ENCODE measurements at regions not wholly inside any gene's neighbourhood (a gene's known extent, or its start where the extent isn't known, plus 50 kb on each side); places are given as distances from the start of the nearest gene placed in this dataset.

DNA sequence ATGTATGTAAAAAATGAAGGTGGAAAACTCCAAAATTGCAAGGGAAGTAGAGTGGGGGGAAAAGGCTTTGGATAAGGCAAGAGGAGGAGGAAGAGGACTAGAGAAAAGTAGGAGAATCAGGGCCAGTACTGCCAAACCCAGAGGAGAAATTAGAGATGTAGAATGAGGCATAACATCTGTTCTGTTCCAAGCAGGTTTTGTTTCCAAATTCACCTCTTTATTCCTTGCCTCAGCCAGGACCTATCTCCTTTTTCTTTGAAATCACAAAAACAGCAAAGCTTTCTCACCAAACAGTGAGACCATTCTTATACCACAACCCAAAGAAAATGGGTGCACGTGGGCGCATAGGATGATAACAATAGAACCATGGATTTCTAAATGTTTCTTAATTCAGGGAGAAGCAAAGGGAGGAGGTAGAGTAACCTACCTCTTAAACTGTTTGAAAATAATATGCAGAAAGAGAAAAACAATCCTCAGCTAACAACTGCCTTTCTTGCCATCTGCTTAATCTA, 383.3 kb upstream of the PKN2 start:
- Histone ChIP-seq H3K9ac (ENCODE audit: low read length in 5 of 5) (no peak overlapping the region), H3K4me3 (ENCODE audit: low read depth in 1 of 5, low read length in 5 of 5) (no peak overlapping the region), H3K9me3 (ENCODE audit: control insufficient read depth in 5 of 5, low read length in 5 of 5) (no peaks in the 10 kb centered on the region), H3K36me3 (ENCODE audit: control insufficient read depth in 5 of 5, insufficient read depth in 5 of 5, low read length in 5 of 5) (no peaks in the 10 kb centered on the region), H3K4me1 (ENCODE audit: control insufficient read depth in 5 of 5, insufficient read depth in 5 of 5, low read length in 5 of 5) (no peaks in the 10 kb centered on the region), H3K27ac (ENCODE audit: low read depth, low read length) (no peak overlapping the region), H3K27me3 (ENCODE audit: control insufficient read depth in 5 of 5, insufficient read depth in 4 of 5, low read length in 5 of 5) (no peaks in the 10 kb centered on the region)

DNA sequence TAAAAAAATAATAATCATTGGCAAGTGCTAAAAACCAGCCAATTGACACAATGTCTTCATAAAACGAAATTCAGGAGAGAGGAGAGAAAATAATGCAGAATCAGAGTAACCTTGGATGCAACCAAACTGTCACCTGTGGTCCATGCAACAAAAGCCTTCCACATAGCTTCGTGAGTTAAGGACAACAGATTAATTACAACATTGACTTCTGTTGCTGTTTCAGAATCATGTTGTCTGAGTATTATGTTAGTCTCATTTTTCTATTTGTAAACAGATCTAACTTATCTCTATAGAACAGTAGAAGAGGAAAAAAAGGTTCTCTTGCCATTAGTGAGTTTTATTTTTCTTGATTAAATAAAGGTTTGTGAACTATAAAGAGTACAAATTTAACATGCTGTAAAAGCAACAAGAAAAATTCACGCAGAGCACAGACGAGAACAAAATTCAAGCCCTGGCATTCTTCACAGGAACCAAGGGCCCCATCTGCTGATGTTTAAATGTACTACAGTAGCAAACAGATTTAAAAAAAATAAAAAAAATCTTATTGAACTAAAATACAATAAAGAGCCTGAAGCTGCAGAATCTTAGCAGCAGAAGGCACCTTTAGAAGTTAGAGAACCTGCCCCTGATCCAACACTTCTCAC, 381.1 kb upstream of the PKN2 start:
- Histone ChIP-seq H3K9me3 (ENCODE audit: control insufficient read depth in 5 of 5, low read length in 5 of 5) (no peaks in the 10 kb centered on the region), H3K27me3 (ENCODE audit: control insufficient read depth in 5 of 5, insufficient read depth in 4 of 5, low read length in 5 of 5) (no peaks in the 10 kb centered on the region), H3K4me1 (ENCODE audit: control insufficient read depth in 5 of 5, insufficient read depth in 5 of 5, low read length in 5 of 5) (no peaks in the 10 kb centered on the region), H3K9ac (ENCODE audit: low read length in 5 of 5) (no peak overlapping the region), H3K36me3 (ENCODE audit: control insufficient read depth in 5 of 5, insufficient read depth in 5 of 5, low read length in 5 of 5) (no peaks in the 10 kb centered on the region), H3K4me3 (ENCODE audit: low read depth in 1 of 5, low read length in 5 of 5) (no peak overlapping the region), H3K27ac (ENCODE audit: low read depth, low read length) (no peak overlapping the region)

DNA sequence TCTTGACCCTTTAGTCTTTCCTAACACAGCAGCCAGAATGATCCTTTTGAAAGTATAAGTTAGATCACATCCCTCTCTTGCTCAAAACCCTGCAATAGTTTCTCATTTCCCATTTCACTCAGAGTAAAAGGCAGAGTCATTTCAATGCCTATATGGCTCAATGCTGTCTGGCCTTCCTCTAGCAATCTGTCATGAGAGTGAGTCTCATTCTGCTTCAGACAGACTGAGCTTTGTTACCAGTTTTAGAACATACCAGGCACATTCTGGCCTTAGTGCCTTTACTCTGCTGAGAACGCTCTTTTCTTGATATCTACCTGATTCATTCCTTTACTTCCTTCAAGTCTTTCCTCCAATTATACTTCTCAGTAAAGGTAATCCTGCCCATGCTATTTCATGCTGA, 372.8 kb upstream of the PKN2 start:
- Histone ChIP-seq H3K9ac (ENCODE audit: low read length in 5 of 5) (no peak overlapping the region), H3K27me3 (ENCODE audit: control insufficient read depth in 5 of 5, insufficient read depth in 4 of 5, low read length in 5 of 5) (no peaks in the 10 kb centered on the region), H3K4me3 (ENCODE audit: low read depth in 1 of 5, low read length in 5 of 5) (no peak overlapping the region), H3K4me1 (ENCODE audit: control insufficient read depth in 5 of 5, insufficient read depth in 5 of 5, low read length in 5 of 5) (no peaks in the 10 kb centered on the region), H3K9me3 (ENCODE audit: control insufficient read depth in 5 of 5, low read length in 5 of 5) (peaks cover 0 to 4% (median 0%) of the 10 kb centered on the region in 5 donors), H3K27ac (ENCODE audit: low read depth, low read length) (no peak overlapping the region), H3K36me3 (ENCODE audit: control insufficient read depth in 5 of 5, insufficient read depth in 5 of 5, low read length in 5 of 5) (no peaks in the 10 kb centered on the region)

DNA sequence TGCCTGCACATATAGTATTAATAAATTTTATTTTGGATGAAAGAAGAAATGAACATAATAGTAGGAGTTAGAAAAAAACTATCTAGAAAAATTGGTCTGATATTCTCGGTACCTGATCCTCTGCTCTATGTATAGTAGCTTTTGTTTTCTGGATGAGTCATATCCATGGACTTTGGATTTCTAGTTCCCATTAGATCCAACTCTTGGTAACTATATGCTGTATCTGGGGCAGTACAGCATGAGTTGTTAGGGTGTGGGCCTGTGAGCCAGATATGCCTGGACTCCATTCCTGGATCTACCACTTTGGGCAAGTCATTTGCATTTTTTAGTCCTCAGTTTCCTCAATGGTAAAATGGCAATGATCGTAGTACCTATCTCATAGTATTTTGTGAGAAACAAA, 372.2 kb upstream of the PKN2 start:
- no peak overlapping the region for H3K27ac ChIP-seq (ENCODE audit: low read depth, low read length)
- no peaks in the 10 kb centered on the region for H3K27me3 ChIP-seq (ENCODE audit: control insufficient read depth in 5 of 5, insufficient read depth in 4 of 5, low read length in 5 of 5)
- H3K9me3 ChIP-seq (ENCODE audit: control insufficient read depth in 5 of 5, low read length in 5 of 5): peaks cover 0 to 4% (median 0%) of the 10 kb centered on the region in 5 donors
- H3K9ac ChIP-seq (ENCODE audit: low read length in 5 of 5): no peak overlapping the region
- H3K4me3 ChIP-seq (ENCODE audit: low read depth in 1 of 5, low read length in 5 of 5): no peak overlapping the region
- no peaks in the 10 kb centered on the region for H3K4me1 ChIP-seq (ENCODE audit: control insufficient read depth in 5 of 5, insufficient read depth in 5 of 5, low read length in 5 of 5)
- no peaks in the 10 kb centered on the region for H3K36me3 ChIP-seq (ENCODE audit: control insufficient read depth in 5 of 5, insufficient read depth in 5 of 5, low read length in 5 of 5)

DNA sequence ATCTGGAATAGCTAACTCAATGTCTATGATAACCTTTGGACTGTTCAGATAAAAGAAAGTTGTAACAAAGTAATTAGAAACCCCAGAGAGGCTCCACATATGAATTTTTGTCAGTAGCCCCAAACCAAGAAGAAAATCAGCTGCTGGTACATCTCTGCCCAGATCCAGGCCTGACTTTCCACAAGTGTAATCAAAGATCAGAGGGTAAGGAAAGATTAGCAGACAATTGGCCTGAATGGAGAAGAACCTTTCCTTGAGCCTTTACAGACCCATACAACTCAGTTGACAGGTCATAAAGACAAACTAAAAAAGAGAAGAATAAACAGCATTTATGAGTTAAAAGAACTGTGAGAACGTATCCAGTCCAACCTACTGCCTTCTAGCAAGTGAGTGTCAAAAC, 366.7 kb upstream of the PKN2 start:
- H3K9ac ChIP-seq (ENCODE audit: low read length in 5 of 5): no peak overlapping the region
- no peak overlapping the region for H3K4me3 ChIP-seq (ENCODE audit: low read depth in 1 of 5, low read length in 5 of 5)
- H3K27ac ChIP-seq (ENCODE audit: low read depth, low read length): no peak overlapping the region
- no peaks in the 10 kb centered on the region for H3K9me3 ChIP-seq (ENCODE audit: control insufficient read depth in 5 of 5, low read length in 5 of 5)
- no peaks in the 10 kb centered on the region for H3K36me3 ChIP-seq (ENCODE audit: control insufficient read depth in 5 of 5, insufficient read depth in 5 of 5, low read length in 5 of 5)
- no peaks in the 10 kb centered on the region for H3K4me1 ChIP-seq (ENCODE audit: control insufficient read depth in 5 of 5, insufficient read depth in 5 of 5, low read length in 5 of 5)
- H3K27me3 ChIP-seq (ENCODE audit: control insufficient read depth in 5 of 5, insufficient read depth in 4 of 5, low read length in 5 of 5): no peaks in the 10 kb centered on the region

DNA sequence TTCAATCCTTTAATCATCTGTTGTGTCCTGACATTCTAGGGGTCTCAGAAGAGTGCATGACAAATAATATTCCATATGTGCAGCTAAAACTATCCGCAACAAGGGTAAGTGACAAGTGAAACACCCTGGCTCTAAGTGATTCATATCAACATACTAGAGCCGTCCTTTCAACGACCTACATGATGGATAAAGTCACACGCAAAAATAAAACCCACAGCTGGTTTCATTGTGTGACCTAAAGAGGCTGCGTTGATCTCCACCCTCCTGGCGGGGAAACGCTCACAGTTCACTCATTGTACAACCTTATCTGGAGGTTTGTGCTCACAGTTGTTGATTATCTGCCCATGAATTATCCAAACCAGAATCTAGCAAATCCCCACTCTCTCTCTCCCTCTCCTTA, 365.3 kb upstream of the PKN2 start:
- Histone ChIP-seq H3K36me3 (ENCODE audit: control insufficient read depth in 5 of 5, insufficient read depth in 5 of 5, low read length in 5 of 5) (no peaks in the 10 kb centered on the region), H3K9ac (ENCODE audit: low read length in 5 of 5) (no peak overlapping the region), H3K27me3 (ENCODE audit: control insufficient read depth in 5 of 5, insufficient read depth in 4 of 5, low read length in 5 of 5) (no peaks in the 10 kb centered on the region), H3K4me3 (ENCODE audit: low read depth in 1 of 5, low read length in 5 of 5) (no peak overlapping the region), H3K9me3 (ENCODE audit: control insufficient read depth in 5 of 5, low read length in 5 of 5) (no peaks in the 10 kb centered on the region), H3K4me1 (ENCODE audit: control insufficient read depth in 5 of 5, insufficient read depth in 5 of 5, low read length in 5 of 5) (no peaks in the 10 kb centered on the region), H3K27ac (ENCODE audit: low read depth, low read length) (no peak overlapping the region)

DNA sequence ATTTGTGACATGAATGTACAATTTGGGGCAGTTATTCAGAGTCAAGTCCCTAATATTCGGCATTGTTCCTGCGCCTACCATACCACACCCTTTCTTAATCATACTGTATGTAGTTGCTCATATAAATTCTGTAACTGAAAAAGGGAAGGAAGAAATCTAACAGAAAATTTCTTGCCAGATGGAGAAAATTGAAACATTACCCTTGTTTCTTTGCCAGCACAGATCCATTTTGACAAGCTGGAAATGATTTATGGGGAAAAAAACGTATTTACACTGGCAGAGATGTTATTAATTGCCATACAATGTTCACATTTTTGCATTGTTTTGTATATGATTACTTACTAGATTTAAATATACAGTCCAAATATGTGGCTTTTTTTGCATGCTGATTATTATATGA, 363.8 kb upstream of the PKN2 start:
- no peaks in the 10 kb centered on the region for H3K9me3 ChIP-seq (ENCODE audit: control insufficient read depth in 5 of 5, low read length in 5 of 5)
- H3K27ac ChIP-seq (ENCODE audit: low read depth, low read length): no peak overlapping the region
- no peak overlapping the region for H3K9ac ChIP-seq (ENCODE audit: low read length in 5 of 5)
- H3K4me3 ChIP-seq (ENCODE audit: low read depth in 1 of 5, low read length in 5 of 5): no peak overlapping the region
- H3K27me3 ChIP-seq (ENCODE audit: control insufficient read depth in 5 of 5, insufficient read depth in 4 of 5, low read length in 5 of 5): no peaks in the 10 kb centered on the region
- no peaks in the 10 kb centered on the region for H3K36me3 ChIP-seq (ENCODE audit: control insufficient read depth in 5 of 5, insufficient read depth in 5 of 5, low read length in 5 of 5)
- H3K4me1 ChIP-seq (ENCODE audit: control insufficient read depth in 5 of 5, insufficient read depth in 5 of 5, low read length in 5 of 5): no peaks in the 10 kb centered on the region

DNA sequence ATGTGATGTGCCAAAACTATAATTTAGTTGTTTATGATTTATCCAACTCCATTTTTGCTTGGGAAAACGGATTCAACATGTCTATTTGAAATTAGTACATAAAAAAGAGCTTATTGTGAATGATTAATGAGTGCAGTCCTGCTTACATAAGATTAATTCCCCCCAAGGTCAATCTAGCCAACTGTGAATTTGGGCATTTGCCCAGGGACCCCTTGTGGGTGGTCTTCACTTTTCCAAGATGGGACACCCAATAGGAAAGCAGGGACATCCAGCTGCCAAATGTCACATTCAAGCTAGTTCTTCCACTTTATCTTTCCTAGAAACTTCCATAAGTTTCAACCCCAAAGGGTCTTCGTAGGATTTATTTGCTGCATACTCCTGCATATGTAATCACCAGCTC, 362.4 kb upstream of the PKN2 start:
- Histone ChIP-seq H3K9me3 (ENCODE audit: control insufficient read depth in 5 of 5, low read length in 5 of 5) (no peaks in the 10 kb centered on the region), H3K4me3 (ENCODE audit: low read depth in 1 of 5, low read length in 5 of 5) (no peak overlapping the region), H3K27ac (ENCODE audit: low read depth, low read length) (no peak overlapping the region), H3K36me3 (ENCODE audit: control insufficient read depth in 5 of 5, insufficient read depth in 5 of 5, low read length in 5 of 5) (no peaks in the 10 kb centered on the region), H3K27me3 (ENCODE audit: control insufficient read depth in 5 of 5, insufficient read depth in 4 of 5, low read length in 5 of 5) (no peaks in the 10 kb centered on the region), H3K9ac (ENCODE audit: low read length in 5 of 5) (no peak overlapping the region), H3K4me1 (ENCODE audit: control insufficient read depth in 5 of 5, insufficient read depth in 5 of 5, low read length in 5 of 5) (no peaks in the 10 kb centered on the region)

DNA sequence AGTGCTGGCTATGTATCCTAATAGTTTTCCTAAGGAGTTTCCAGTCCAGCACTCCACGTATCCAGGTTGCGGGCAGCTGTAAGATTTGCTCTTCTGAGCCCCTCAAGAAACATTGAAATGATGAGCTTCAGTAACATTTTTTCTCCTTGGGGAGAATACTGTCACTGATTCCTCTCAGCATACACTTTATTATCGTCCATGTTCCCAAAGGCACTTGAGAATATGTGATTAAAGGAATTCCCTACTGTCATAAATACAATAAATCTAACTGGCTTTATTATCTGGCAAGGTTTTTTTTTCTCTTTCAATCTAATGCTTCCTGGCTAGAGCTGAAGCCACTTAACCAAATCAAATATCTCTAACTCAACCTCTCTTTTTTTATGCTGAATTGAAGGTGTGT, 359.2 kb upstream of the PKN2 start:
- Histone ChIP-seq H3K36me3 (ENCODE audit: control insufficient read depth in 5 of 5, insufficient read depth in 5 of 5, low read length in 5 of 5) (no peaks in the 10 kb centered on the region), H3K27ac (ENCODE audit: low read depth, low read length) (no peak overlapping the region), H3K27me3 (ENCODE audit: control insufficient read depth in 5 of 5, insufficient read depth in 4 of 5, low read length in 5 of 5) (no peaks in the 10 kb centered on the region), H3K4me3 (ENCODE audit: low read depth in 1 of 5, low read length in 5 of 5) (no peak overlapping the region), H3K4me1 (ENCODE audit: control insufficient read depth in 5 of 5, insufficient read depth in 5 of 5, low read length in 5 of 5) (peaks cover 0 to 4% (median 0%) of the 10 kb centered on the region in 5 donors), H3K9me3 (ENCODE audit: control insufficient read depth in 5 of 5, low read length in 5 of 5) (no peaks in the 10 kb centered on the region), H3K9ac (ENCODE audit: low read length in 5 of 5) (no peak overlapping the region)

DNA sequence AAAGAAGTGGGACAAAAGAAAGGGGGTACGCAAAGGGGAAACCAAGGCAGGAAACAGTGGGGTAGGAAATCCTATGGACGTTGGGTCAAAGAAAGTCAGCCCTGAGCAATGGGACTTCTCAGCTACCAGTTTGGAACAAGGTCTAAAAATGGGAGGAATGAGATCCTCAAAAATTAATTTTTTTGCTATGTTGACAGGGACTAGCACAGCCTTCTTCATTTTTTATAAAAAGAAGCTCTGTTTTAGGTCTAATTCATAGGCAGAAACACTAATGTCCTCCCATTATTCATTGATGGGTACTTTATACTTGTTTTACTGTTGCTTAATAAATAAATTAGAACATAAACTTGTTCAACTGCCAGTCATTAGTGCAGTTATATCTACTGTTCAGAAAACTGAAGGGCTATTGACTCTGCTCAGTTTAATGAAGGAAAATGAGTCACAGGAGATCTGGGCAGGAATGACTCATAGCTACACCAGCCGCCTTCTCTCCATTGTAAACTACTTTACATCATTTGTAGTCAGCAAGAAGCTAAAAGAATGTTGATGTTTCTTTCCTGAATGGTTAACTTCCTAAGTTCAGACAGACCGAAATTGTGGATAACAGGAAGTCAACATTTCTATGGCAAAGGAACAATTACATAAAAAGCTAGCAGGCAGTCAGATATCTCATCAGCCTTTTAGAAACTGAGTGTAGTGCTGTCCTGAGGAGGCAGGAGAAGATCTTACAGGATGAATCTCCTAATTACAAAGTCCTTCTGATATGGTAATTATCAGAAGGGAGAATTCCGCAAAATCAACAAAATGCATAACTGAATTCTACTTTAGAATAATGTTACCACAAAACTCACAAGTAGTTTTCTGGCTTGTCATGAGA, 356.4 kb upstream of the PKN2 start:
- peak overlapping the region; percentile 2 for H3K27ac ChIP-seq (ENCODE audit: low read depth, low read length)
- peaks cover 0 to 8% (median 0%) of the 10 kb centered on the region in 5 donors for H3K4me1 ChIP-seq (ENCODE audit: control insufficient read depth in 5 of 5, insufficient read depth in 5 of 5, low read length in 5 of 5)
- H3K9me3 ChIP-seq (ENCODE audit: control insufficient read depth in 5 of 5, low read length in 5 of 5): no peaks in the 10 kb centered on the region
- no peak overlapping the region for H3K4me3 ChIP-seq (ENCODE audit: low read depth in 1 of 5, low read length in 5 of 5)
- H3K36me3 ChIP-seq (ENCODE audit: control insufficient read depth in 5 of 5, insufficient read depth in 5 of 5, low read length in 5 of 5): no peaks in the 10 kb centered on the region
- H3K27me3 ChIP-seq (ENCODE audit: control insufficient read depth in 5 of 5, insufficient read depth in 4 of 5, low read length in 5 of 5): no peaks in the 10 kb centered on the region
- no peak overlapping the region for H3K9ac ChIP-seq (ENCODE audit: low read length in 5 of 5)

All from subcutaneous abdominal adipose tissue (tissue), 5 donors.